GM12878 (cell line): ENCODE measurements at regions not wholly inside any gene's neighbourhood (a gene's known extent, or its start where the extent isn't known, plus 50 kb on each side); places are given as distances from the start of the nearest gene placed in this dataset.

Experiments used
- ATAC-seq: fragments of 200-7000 bp; cut with Tn5 transposase; 3 replicates; pipeline ENCODE4 v1.9.1; 2020; ENCODE audit warnings: mild to moderate bottlenecking, moderate library complexity
- BruUV-seq: library from RNA; stranded (reverse); fragments of 400-500 nt; replicated peaks from 2 replicates; lab custom pipeline; 2021; lab: Mats Ljungman, UMichigan
- CTCF ChIA-PET: fragments of 300-600 bp; sonication (Branson Sonifier 250); formaldehyde crosslinking; extraction: SDS; loops from one replicate; lab custom pipeline; 2021; ENCODE audit warnings: inconsistent platforms; lab: Yijun Ruan, JAX
- POLR2A ChIA-PET: fragments of 350-600 bp; formaldehyde crosslinking; extraction: SDS; loops from one replicate; lab custom pipeline; 2021; ENCODE audit warnings: inconsistent platforms; lab: Charles Lee
- RAD21 ChIA-PET: fragments of 300-600 bp; sonication (Branson Sonifier 250); formaldehyde crosslinking; loops from one replicate; lab custom pipeline; 2023; ENCODE audit warnings: antibody characterized with exemption; ENCODE audit not compliant: unreplicated experiment; lab: Charles Lee
- SMC1A ChIA-PET: fragments of 300-600 bp; sonication (Branson Sonifier 250); formaldehyde crosslinking; loops from one replicate; lab custom pipeline; 2023; ENCODE audit not compliant: unreplicated experiment, uncharacterized antibody; lab: Charles Lee
- DNase-seq: peaks from one replicate; pipeline ENCODE4 v3.0.0-alpha.2; 2011; ENCODE audit warnings: low read depth, low spot score
- FAIRE-seq: peaks from 3 replicates; lab custom pipeline; 2011; peaks lifted over from hg19 to GRCh38; lab: Jason Lieb, UNC
- H2AFZ ChIP-seq: 2 replicates; pipeline ENCODE4 v1.6.0; 2011; ENCODE audit warnings: low read depth, low read length, control low read depth; ENCODE audit not compliant: control insufficient read depth
- H3K27ac ChIP-seq: 2 replicates; pipeline ENCODE4 v1.5.1; 2011; ENCODE audit warnings: control low read depth; ENCODE audit not compliant: control insufficient read depth, insufficient read depth
- H3K27me3 ChIP-seq, 2 experiments: replicated peaks in 1 of 2; 2 replicates each; pipeline versions ENCODE4 v1.6.0 to v1.6.1; 2011; ENCODE audit warnings: low read length in 1 of 2; ENCODE audit not compliant: control insufficient read depth in 2 of 2, insufficient read depth in 2 of 2
- H3K36me3 ChIP-seq, 2 experiments: 2 replicates each; pipeline ENCODE4 v1.5.1; 2011; ENCODE audit warnings: low read length in 1 of 2; ENCODE audit not compliant: control insufficient read depth in 2 of 2, insufficient read depth in 2 of 2
- H3K4me1 ChIP-seq: 2 replicates; pipeline ENCODE4 v1.6.1; 2011; ENCODE audit warnings: mild to moderate bottlenecking, low read length, moderate library complexity, mixed read lengths; ENCODE audit not compliant: control insufficient read depth, insufficient read depth
- H3K4me2 ChIP-seq: 2 replicates; pipeline ENCODE4 v1.6.0; 2011; ENCODE audit warnings: control low read depth; ENCODE audit not compliant: control insufficient read depth, insufficient read depth
- H3K4me3 ChIP-seq: fragments of 200-600 bp; sonication (generic); 2 replicates; pipeline ENCODE4 v1.5.1; 2016
- H3K79me2 ChIP-seq: 2 replicates; pipeline ENCODE4 v1.6.0; 2011; ENCODE audit warnings: low read length; ENCODE audit not compliant: control insufficient read depth, insufficient read depth
- H3K9ac ChIP-seq: 2 replicates; pipeline ENCODE4 v1.8.0; 2011; ENCODE audit warnings: low read length, control low read depth, mixed read lengths; ENCODE audit not compliant: control insufficient read depth, insufficient read depth
- H3K9me3 ChIP-seq: replicated peaks from 3 replicates; pipeline ENCODE4 v1.5.1; 2011; ENCODE audit warnings: mild to moderate bottlenecking, low read length; ENCODE audit not compliant: control insufficient read depth, insufficient read depth
- H4K20me1 ChIP-seq: 2 replicates; pipeline ENCODE4 v1.6.0; 2011; ENCODE audit not compliant: control insufficient read depth, insufficient read depth
- CBX3 ChIP-seq: fragments of 200-600 bp; sonication (generic); IDR thresholded peaks from 2 replicates; pipeline ENCODE4 v1.6.1; 2016; ENCODE audit warnings: low read depth, borderline replicate concordance
- E2F8 ChIP-seq: fragments of 450-650 bp; IDR thresholded peaks from 2 replicates; pipeline ENCODE4 v1.6.1; 2018; ENCODE audit warnings: mild to moderate bottlenecking, low read depth, moderate library complexity; ENCODE audit not compliant: partially characterized antibody
- EP300 ChIP-seq, 2 experiments: fragments of 150-350 bp in 1 of 2; IDR thresholded peaks; 2 replicates each; pipeline ENCODE4 v1.6.1; 2011 to 2012; ENCODE audit warnings: low read depth in 2 of 2, low read length in 2 of 2, borderline replicate concordance in 1 of 2, improper control_type of control experiment in 1 of 2, inconsistent platforms in 1 of 2; ENCODE audit not compliant: control insufficient read depth in 1 of 2
- POLR2A ChIP-seq: IDR thresholded peaks from 2 replicates; pipeline ENCODE4 v1.6.1; 2011; ENCODE audit warnings: low read depth, mild to moderate bottlenecking, low read length
- POU2F2 ChIP-seq: IDR thresholded peaks from 3 replicates; pipeline ENCODE4 v1.6.1; 2011; ENCODE audit warnings: low read depth, mild to moderate bottlenecking, low read length, borderline replicate concordance
- SIN3A ChIP-seq: IDR thresholded peaks from 2 replicates; pipeline ENCODE4 v1.6.1; 2012; ENCODE audit warnings: low read depth, low read length, improper control_type of control experiment
- SMAD1 ChIP-seq: fragments of 450-650 bp; IDR thresholded peaks from 2 replicates; pipeline ENCODE4 v1.6.1; 2018; ENCODE audit warnings: mild to moderate bottlenecking, low read depth; ENCODE audit not compliant: partially characterized antibody
- SMAD5 ChIP-seq: IDR thresholded peaks from 2 replicates; pipeline ENCODE4 v1.6.1; 2016; ENCODE audit warnings: antibody characterized with exemption, low read depth
- SRF ChIP-seq, 2 experiments: IDR thresholded peaks; 2 replicates each; pipeline ENCODE4 v1.6.1; 2011; ENCODE audit warnings: low read depth in 2 of 2, low read length in 2 of 2, mild to moderate bottlenecking in 1 of 2, moderate library complexity in 1 of 2
- YBX1 ChIP-seq: fragments of 450-650 bp; IDR thresholded peaks from 2 replicates; pipeline ENCODE4 v1.6.1; 2016; ENCODE audit warnings: antibody characterized with exemption
- WGBS: methylation state at CpG from one replicate; pipeline ENCODE4 v1.1.6; 2016; ENCODE audit warnings: low lambda C conversion rate; ENCODE audit not compliant: insufficient replicate concordance, insufficient coverage; ENCODE audit errors: missing lambda C conversion rate; 5-methylcytosine and 5-hydroxymethylcytosine counted together
- in situ Hi-C: fragments of 300-500 bp; cut with MboI; formaldehyde crosslinking; loops from 9 replicates; pipeline ENCODE4 v1.14.3; 2018; ENCODE audit warnings: mixed read lengths
- intact Hi-C: fragments of 100-400 bp; cut with micrococcal nuclease; formaldehyde crosslinking; loops from one replicate; pipeline ENCODE4 v1.14.2; 2022; ENCODE audit not compliant: unreplicated experiment

GRCh38 chr1:234920136-234920842 is 208.3 kb downstream of the TOMM20 start:
- peaks cover 9% of the 10 kb centered on the region for H3K9me3 ChIP-seq
- H3K4me1 ChIP-seq, result peaks cover 9% of the 10 kb centered on the region
- TF ChIP-seq POU2F2 (no peak), SRF (IDR thresholded peaks at IDR 0.05; ENCODE audit: low read depth in 2 of 2, low read length in 2 of 2) (no peak), EP300 (IDR thresholded peaks at IDR 0.05; ENCODE audit: borderline replicate concordance in 1 of 2, control insufficient read depth in 1 of 2, low read depth in 2 of 2, low read length in 2 of 2) (no peak), CBX3 (no peak), SMAD5 (no peak), SIN3A (no peak), E2F8 (no peak), YBX1 (no peak), SMAD1 (no peak), POLR2A (no peak)
- FAIRE-seq (no peak), ATAC-seq (no peak), DNase-seq (no peak)
- ChIA-PET CTCF (interaction anchor here (0.7 kb wide), 1 partner anchor 56 kb away, joined by 3 read pairs; no protein-coding TSS in a partner anchor), POLR2A (interaction anchor here (1.4 kb wide), 1 partner anchor 29 kb away, joined by 3 read pairs; no protein-coding TSS in a partner anchor), RAD21 (no interaction called here), SMC1A (no interaction called here)
- H2AFZ ChIP-seq, result no peak overlapping the region
- H3K36me3 ChIP-seq, result no peaks in the 10 kb centered on the region
- no peak overlapping the region for H3K27ac ChIP-seq
- no peaks in the 10 kb centered on the region for H3K79me2 ChIP-seq
- H3K4me3 ChIP-seq, result no peak overlapping the region
- H3K27me3 ChIP-seq, result no peaks in the 10 kb centered on the region
- in situ Hi-C loops (no loop called here), intact Hi-C loops (no loop called here)
- H4K20me1 ChIP-seq, result no peaks in the 10 kb centered on the region
- no peak overlapping the region for H3K4me2 ChIP-seq
- WGBS, result 57% methylated on average over 8 of the region's 8 CpGs
- H3K9ac ChIP-seq, result no peak overlapping the region
- BruUV-seq, result no TSS peak
